ENCODE measurements at regions not wholly inside any gene's neighbourhood (a gene's known extent, or its start where the extent isn't known, plus 50 kb on each side); places are given as distances from the start of the nearest gene placed in this dataset.

DNA sequence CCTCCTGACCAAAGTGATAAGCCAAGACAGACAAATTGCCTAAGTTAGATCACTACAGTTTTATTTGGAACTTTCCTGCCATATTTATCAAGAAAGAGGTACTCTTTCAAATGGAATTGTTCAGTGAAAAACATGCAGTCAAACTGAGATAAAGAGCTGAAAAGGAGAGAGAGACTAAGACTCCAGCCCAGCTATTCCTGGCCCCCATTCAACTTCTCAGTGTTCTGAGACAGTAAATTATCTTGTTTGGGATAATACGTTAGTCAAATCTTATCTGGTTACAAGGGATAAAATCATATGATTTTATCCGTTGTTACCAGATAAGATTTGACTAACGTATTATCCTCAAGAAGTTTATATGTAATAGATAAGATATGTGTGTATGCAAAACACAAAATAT lies 67.6 kb upstream of the CMC1 start:
- TF ChIP-seq CTCF (IDR thresholded peaks at IDR 0.05; ENCODE audit: poor library complexity) (no peak), EZH2phosphoT487 (IDR thresholded peaks at IDR 0.05; ENCODE audit: low read depth, severe bottlenecking, unreplicated experiment) (no peak), EZH2 (IDR thresholded peaks at IDR 0.05; ENCODE audit: borderline replicate concordance) (no peak)

Data from hepatocyte (in vitro differentiated cells).